ENCODE measurements at regions not wholly inside any gene's neighbourhood (a gene's known extent, or its start where the extent isn't known, plus 50 kb on each side); places are given as distances from the start of the nearest gene placed in this dataset.

DNA sequence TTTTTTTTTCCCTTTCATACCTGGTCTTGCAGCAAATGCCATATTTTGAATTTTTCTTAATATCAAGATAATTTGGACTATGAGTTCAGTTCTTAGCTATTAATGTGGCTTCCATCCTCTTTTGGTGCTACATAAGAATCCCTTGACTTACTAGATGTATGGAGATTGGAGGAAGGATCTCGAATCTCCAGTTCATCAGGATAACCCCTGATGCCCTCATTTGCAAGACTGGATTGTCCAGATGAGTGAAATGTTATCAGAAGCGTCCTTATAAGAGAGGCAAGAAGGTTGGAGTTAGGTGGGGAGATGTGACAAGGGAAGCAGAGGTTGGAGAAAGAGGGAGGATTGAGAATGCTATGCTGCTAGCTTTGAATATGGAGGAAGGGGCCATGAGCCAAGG lies 499.6 kb upstream of the SYNCRIP start:
- no peaks in the 10 kb centered on the region for H3K27me3 ChIP-seq (ENCODE audit: control insufficient read depth, insufficient read depth, low read length)
- H3K4me3 ChIP-seq (ENCODE audit: low read depth, low read length) = no peak overlapping the region
- TF ChIP-seq, protein P1, sequence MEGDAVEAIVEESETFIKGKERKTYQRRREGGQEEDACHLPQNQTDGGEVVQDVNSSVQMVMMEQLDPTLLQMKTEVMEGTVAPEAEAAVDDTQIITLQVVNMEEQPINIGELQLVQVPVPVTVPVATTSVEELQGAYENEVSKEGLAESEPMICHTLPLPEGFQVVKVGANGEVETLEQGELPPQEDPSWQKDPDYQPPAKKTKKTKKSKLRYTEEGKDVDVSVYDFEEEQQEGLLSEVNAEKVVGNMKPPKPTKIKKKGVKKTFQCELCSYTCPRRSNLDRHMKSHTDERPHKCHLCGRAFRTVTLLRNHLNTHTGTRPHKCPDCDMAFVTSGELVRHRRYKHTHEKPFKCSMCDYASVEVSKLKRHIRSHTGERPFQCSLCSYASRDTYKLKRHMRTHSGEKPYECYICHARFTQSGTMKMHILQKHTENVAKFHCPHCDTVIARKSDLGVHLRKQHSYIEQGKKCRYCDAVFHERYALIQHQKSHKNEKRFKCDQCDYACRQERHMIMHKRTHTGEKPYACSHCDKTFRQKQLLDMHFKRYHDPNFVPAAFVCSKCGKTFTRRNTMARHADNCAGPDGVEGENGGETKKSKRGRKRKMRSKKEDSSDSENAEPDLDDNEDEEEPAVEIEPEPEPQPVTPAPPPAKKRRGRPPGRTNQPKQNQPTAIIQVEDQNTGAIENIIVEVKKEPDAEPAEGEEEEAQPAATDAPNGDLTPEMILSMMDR (IDR thresholded peaks at IDR 0.05; ENCODE audit: insufficient read depth, low read length, severe bottlenecking) = no peak
- FAIRE-seq = no peak
- DNase-seq (ENCODE audit: low read depth) = no peak
- no peaks in the 10 kb centered on the region for H3K36me3 ChIP-seq (ENCODE audit: control insufficient read depth, insufficient read depth, low read length)

DNA sequence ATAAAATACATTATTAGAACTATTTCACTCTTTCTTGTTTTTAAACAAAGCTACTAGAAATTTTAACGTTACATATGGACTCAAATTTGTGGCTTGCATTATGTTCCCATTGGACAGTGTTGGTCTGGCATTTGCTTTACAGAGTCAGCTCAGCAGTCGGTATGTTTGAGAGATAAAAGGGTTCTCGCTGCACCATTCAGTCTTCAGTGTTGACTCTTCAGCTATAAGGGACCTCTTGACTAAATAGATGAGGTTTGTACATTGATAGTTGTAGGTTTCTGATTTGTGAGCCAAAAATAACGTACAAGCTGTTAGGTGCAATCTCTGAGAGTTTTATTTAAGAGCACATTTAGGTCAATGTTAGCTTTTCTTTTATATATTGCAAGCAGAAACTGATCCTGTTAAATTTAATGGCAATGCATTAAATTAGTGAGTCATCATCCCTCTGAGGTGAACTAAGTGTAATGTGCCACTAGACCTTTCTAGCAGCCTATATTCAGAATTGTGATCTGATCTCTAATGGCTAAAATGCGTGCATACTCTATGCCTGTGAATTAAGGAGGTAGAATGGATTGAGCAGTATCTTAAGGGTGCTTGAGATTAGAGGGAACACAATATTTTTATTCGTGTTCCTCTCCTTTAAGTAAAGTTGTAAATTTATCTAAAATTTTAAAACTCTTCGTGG lies 485.6 kb upstream of the SYNCRIP start:
- H3K4me3 ChIP-seq (ENCODE audit: low read depth, low read length) = no peak overlapping the region
- FAIRE-seq = no peak
- TF ChIP-seq, protein P1 (IDR thresholded peaks at IDR 0.05; ENCODE audit: insufficient read depth, low read length, severe bottlenecking) = no peak
- no peaks in the 10 kb centered on the region for H3K36me3 ChIP-seq (ENCODE audit: control insufficient read depth, insufficient read depth, low read length)
- no peaks in the 10 kb centered on the region for H3K27me3 ChIP-seq (ENCODE audit: control insufficient read depth, insufficient read depth, low read length)
- no peak for DNase-seq (ENCODE audit: low read depth)

DNA sequence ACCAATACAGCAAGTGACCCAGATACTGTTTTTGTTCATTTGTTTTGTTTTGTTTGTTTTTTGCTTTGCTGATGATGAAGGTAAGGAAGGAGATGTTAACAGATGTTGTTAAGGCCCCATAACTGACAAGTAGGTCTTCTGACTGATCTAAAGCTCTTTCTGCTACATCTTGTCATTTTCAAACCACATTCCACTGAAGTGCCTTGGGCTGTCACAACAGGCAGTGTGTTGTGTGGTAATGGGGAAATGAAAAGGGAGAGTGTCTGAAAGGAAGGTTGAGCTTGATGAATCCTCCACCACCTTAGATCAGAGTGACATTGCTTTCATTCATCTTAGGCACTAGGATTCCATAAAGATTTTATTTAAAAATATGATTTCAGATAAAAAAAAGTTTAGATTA lies 479.4 kb upstream of the SYNCRIP start:
- DNase-seq (ENCODE audit: low read depth) (no peak), FAIRE-seq (no peak)

DNA sequence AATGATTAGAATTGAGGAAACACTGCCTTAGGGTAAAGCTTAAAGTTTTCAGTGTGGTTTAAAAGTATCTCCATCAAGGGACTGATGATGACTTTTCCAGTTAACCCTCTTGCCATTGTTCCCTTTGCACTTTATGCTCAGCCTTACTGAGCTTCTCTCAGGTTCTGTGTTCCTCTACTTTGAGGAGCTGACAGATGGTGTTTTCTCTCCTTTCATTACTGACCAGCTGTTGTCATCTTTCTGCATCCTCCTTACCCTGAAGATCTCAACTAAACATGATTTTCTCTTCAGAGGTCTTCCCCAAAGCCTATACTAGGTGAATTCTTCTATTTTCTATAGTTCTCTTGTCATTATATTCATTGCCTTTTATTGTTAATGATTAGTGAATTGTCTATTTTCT lies 475.6 kb upstream of the SYNCRIP start:
- Histone ChIP-seq H3K27me3 (ENCODE audit: control insufficient read depth, insufficient read depth, low read length) (no peaks in the 10 kb centered on the region), H3K36me3 (ENCODE audit: control insufficient read depth, insufficient read depth, low read length) (no peaks in the 10 kb centered on the region), H3K4me3 (ENCODE audit: low read depth, low read length) (no peak overlapping the region)
- TF ChIP-seq, protein P1 (IDR thresholded peaks at IDR 0.05; ENCODE audit: insufficient read depth, low read length, severe bottlenecking) = no peak
- no peak for FAIRE-seq
- no peak for DNase-seq (ENCODE audit: low read depth)

More for the DNA sequence above, 479.4 kb upstream of the SYNCRIP start:
- Histone ChIP-seq H3K36me3 (ENCODE audit: control insufficient read depth, insufficient read depth, low read length) (no peaks in the 10 kb centered on the region), H3K4me3 (ENCODE audit: low read depth, low read length) (no peak overlapping the region), H3K27me3 (ENCODE audit: control insufficient read depth, insufficient read depth, low read length) (no peaks in the 10 kb centered on the region)
- TF ChIP-seq, protein P1 (IDR thresholded peaks at IDR 0.05; ENCODE audit: insufficient read depth, low read length, severe bottlenecking) = no peak

DNA sequence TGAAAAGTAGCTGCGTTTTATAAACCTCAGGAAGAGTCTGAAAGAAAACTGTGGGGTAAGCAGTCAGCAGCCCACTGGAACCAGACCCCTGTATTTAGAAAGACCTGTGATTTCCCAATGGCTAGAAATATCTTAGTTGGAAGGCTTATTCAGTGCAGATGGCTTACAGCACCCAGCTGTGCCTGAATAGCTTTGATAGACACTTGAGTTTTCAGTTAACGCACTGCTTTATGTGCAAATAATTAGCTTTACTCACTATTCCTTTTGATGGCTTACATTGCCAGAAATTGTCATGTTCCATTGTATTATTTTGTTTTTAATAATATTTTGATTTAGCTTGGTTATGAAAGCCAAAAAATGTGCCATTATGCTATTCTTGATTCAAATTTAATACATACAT lies 465.3 kb upstream of the SYNCRIP start:
- FAIRE-seq = no peak
- no peaks in the 10 kb centered on the region for H3K36me3 ChIP-seq (ENCODE audit: control insufficient read depth, insufficient read depth, low read length)
- no peaks in the 10 kb centered on the region for H3K27me3 ChIP-seq (ENCODE audit: control insufficient read depth, insufficient read depth, low read length)
- TF ChIP-seq, protein P1 (IDR thresholded peaks at IDR 0.05; ENCODE audit: insufficient read depth, low read length, severe bottlenecking) = no peak
- no peak for DNase-seq (ENCODE audit: low read depth)
- no peak overlapping the region for H3K4me3 ChIP-seq (ENCODE audit: low read depth, low read length)

DNA sequence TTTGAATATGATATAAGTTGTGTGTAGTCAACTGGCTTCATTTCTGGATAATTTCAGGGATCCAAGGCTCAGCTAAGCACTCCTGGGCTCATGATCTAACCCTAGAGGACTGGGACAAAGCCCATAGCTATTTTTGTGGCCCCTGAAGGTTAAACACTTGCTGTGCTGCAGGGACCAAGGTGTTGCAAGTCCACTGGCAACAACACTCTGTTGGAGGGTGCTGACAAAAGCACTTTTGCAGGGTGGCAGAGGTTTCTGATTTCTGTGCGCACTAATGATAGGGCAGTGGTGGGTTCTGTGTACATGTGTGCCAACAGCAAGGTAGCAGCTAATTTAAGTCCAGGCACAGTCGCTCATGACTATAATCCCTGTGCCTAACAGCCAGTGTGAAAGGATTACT lies 445.3 kb upstream of the SYNCRIP start:
- no peaks in the 10 kb centered on the region for H3K27me3 ChIP-seq (ENCODE audit: control insufficient read depth, insufficient read depth, low read length)
- H3K4me3 ChIP-seq (ENCODE audit: low read depth, low read length) = no peak overlapping the region
- TF ChIP-seq, protein P1 (IDR thresholded peaks at IDR 0.05; ENCODE audit: insufficient read depth, low read length, severe bottlenecking) = no peak
- no peaks in the 10 kb centered on the region for H3K36me3 ChIP-seq (ENCODE audit: control insufficient read depth, insufficient read depth, low read length)
- FAIRE-seq = no peak
- DNase-seq (ENCODE audit: low read depth) = no peak
